ENCODE measurements at regions not wholly inside any gene's neighbourhood (a gene's known extent, or its start where the extent isn't known, plus 50 kb on each side); places are given as distances from the start of the nearest gene placed in this dataset.

- no peak overlapping the region for H3K4me3 ChIP-seq
- no peak for TF ChIP-seq CTCF (IDR thresholded peaks at IDR 0.05)
- no peak for ATAC-seq (ENCODE audit: insufficient number of reproducible peaks, low FRiP score, low read depth)
- H3K9me3 ChIP-seq = no peaks in the 10 kb centered on the region
- no peak for DNase-seq (ENCODE audit: low spot score)
- no peaks in the 10 kb centered on the region for H3K4me1 ChIP-seq (ENCODE audit: control insufficient read depth in 1 of 2, low read depth in 2 of 2)
- H3K36me3 ChIP-seq = no peaks in the 10 kb centered on the region
- H3K27ac ChIP-seq = no peak overlapping the region
- H3K27me3 ChIP-seq (replicated peaks; ENCODE audit: insufficient read depth) = no peaks in the 10 kb centered on the region
These were observed 99.8 kb upstream of the FSIP2 start for GRCh38 chr2:185638771-185639170.

- Histone ChIP-seq H3K9me3 (no peaks in the 10 kb centered on the region), H3K27me3 (replicated peaks; ENCODE audit: insufficient read depth) (no peaks in the 10 kb centered on the region), H3K36me3 (no peaks in the 10 kb centered on the region), H3K27ac (no peak overlapping the region), H3K4me3 (no peak overlapping the region), H3K4me1 (ENCODE audit: control insufficient read depth in 1 of 2, low read depth in 2 of 2) (no peaks in the 10 kb centered on the region)
- DNase-seq (ENCODE audit: low spot score) = no peak
- ATAC-seq (ENCODE audit: insufficient number of reproducible peaks, low FRiP score, low read depth) = no peak
- TF ChIP-seq CTCF (IDR thresholded peaks at IDR 0.05) = no peak
These were observed 98.0 kb upstream of the FSIP2 start for GRCh38 chr2:185640588-185640987.

- no peak for TF ChIP-seq CTCF (IDR thresholded peaks at IDR 0.05)
- Histone ChIP-seq H3K27ac (no peak overlapping the region), H3K4me1 (ENCODE audit: control insufficient read depth in 1 of 2, low read depth in 2 of 2) (no peaks in the 10 kb centered on the region), H3K9me3 (no peaks in the 10 kb centered on the region), H3K27me3 (replicated peaks; ENCODE audit: insufficient read depth) (no peaks in the 10 kb centered on the region), H3K4me3 (no peak overlapping the region), H3K36me3 (no peaks in the 10 kb centered on the region)
- DNase-seq (ENCODE audit: low spot score) = no peak
- ATAC-seq (ENCODE audit: insufficient number of reproducible peaks, low FRiP score, low read depth) = no peak
These were observed 95.2 kb upstream of the FSIP2 start for GRCh38 chr2:185643434-185643833.

GRCh38 chr2:185644828-185645227 lies 93.8 kb upstream of the FSIP2 start:
- no peak for DNase-seq (ENCODE audit: low spot score)
- Histone ChIP-seq H3K27ac (no peak overlapping the region), H3K9me3 (no peaks in the 10 kb centered on the region), H3K36me3 (no peaks in the 10 kb centered on the region), H3K4me3 (no peak overlapping the region), H3K4me1 (ENCODE audit: control insufficient read depth in 1 of 2, low read depth in 2 of 2) (no peaks in the 10 kb centered on the region), H3K27me3 (replicated peaks; ENCODE audit: insufficient read depth) (no peaks in the 10 kb centered on the region)
- ATAC-seq (ENCODE audit: insufficient number of reproducible peaks, low FRiP score, low read depth) = no peak
- TF ChIP-seq CTCF (IDR thresholded peaks at IDR 0.05) = no peak

GRCh38 chr2:185645529-185645928 lies 93.1 kb upstream of the FSIP2 start:
- DNase-seq (ENCODE audit: low spot score) = no peak
- no peak overlapping the region for H3K4me3 ChIP-seq
- no peak overlapping the region for H3K27ac ChIP-seq
- H3K9me3 ChIP-seq = no peaks in the 10 kb centered on the region
- H3K27me3 ChIP-seq (replicated peaks; ENCODE audit: insufficient read depth) = no peaks in the 10 kb centered on the region
- no peaks in the 10 kb centered on the region for H3K4me1 ChIP-seq (ENCODE audit: control insufficient read depth in 1 of 2, low read depth in 2 of 2)
- no peak for ATAC-seq (ENCODE audit: insufficient number of reproducible peaks, low FRiP score, low read depth)
- H3K36me3 ChIP-seq = no peaks in the 10 kb centered on the region
- no peak for TF ChIP-seq CTCF (IDR thresholded peaks at IDR 0.05)
